Neural cell (in vitro differentiated cells): ENCODE measurements at regions not wholly inside any gene's neighbourhood (a gene's known extent, or its start where the extent isn't known, plus 50 kb on each side); places are given as distances from the start of the nearest gene placed in this dataset.

ENCODE experiments used
- H2AFZ ChIP-seq: fragments of 200-600, 300-800 bp; sonication (generic), shearing (Covaris generic); 2 replicates; pipeline ENCODE4 v1.6.0; 2014; ENCODE audit warnings: low read depth, mild to moderate bottlenecking, antibody characterized with exemption, low read length, moderate library complexity
- H3F3A ChIP-seq: fragments of 200-600 bp; shearing (Covaris generic); 2 replicates; pipeline ENCODE4 v1.6.1; 2016; ENCODE audit warnings: mild to moderate bottlenecking, moderate library complexity, mixed read lengths, antibody characterized with exemption, low read length; ENCODE audit not compliant: insufficient read depth, poor library complexity, severe bottlenecking
- H3K27ac ChIP-seq: fragments of 200-600, 300-800 bp; sonication (generic), shearing (Covaris generic); 2 replicates; pipeline ENCODE4 v1.5.1; 2014; ENCODE audit warnings: mild to moderate bottlenecking, low read length, moderate library complexity
- H3K27me3 ChIP-seq: fragments of 300-800, 200-600 bp; sonication (generic), shearing (Covaris generic); 2 replicates; pipeline ENCODE4 v1.6.0; 2014; ENCODE audit warnings: mild to moderate bottlenecking, low read depth, low read length, moderate library complexity; ENCODE audit not compliant: insufficient read depth
- H3K36me3 ChIP-seq: fragments of 300-800, 200-600 bp; sonication (generic), shearing (Covaris generic); 2 replicates; pipeline ENCODE4 v1.5.1; 2014; ENCODE audit warnings: mild to moderate bottlenecking, antibody characterized with exemption, low read length, moderate library complexity; ENCODE audit not compliant: insufficient read depth
- H3K4me2 ChIP-seq: fragments of 300-800, 200-600 bp; sonication (generic), shearing (Covaris generic); 2 replicates; pipeline ENCODE4 v1.6.0; 2014; ENCODE audit warnings: mild to moderate bottlenecking, low read length
- H3K4me3 ChIP-seq: fragments of 300-800, 200-600 bp; sonication (generic), shearing (Covaris generic); 2 replicates; pipeline ENCODE4 v1.5.1; 2014; ENCODE audit warnings: mild to moderate bottlenecking, low read length, moderate library complexity
- H3K79me2 ChIP-seq: fragments of 200-600 bp; shearing (Covaris generic); replicated peaks from 2 replicates; pipeline ENCODE4 v1.6.0; 2014; ENCODE audit warnings: mild to moderate bottlenecking, low read length, moderate library complexity; ENCODE audit not compliant: insufficient read depth
- H3K9ac ChIP-seq: fragments of 300-800, 200-600 bp; sonication (generic), shearing (Covaris generic); 2 replicates; pipeline ENCODE4 v1.6.1; 2016; ENCODE audit warnings: mild to moderate bottlenecking, low read length, mixed read lengths
- H3K9me2 ChIP-seq: fragments of 200-600 bp; shearing (Covaris generic); 2 replicates; pipeline ENCODE4 v1.6.1; 2016; ENCODE audit warnings: mild to moderate bottlenecking, low read length, mixed read lengths; ENCODE audit not compliant: insufficient read depth
- H3K9me3 ChIP-seq: fragments of 200-600, 300-800 bp; sonication (generic), shearing (Covaris generic); 2 replicates; pipeline ENCODE4 v1.6.1; 2016; ENCODE audit warnings: mild to moderate bottlenecking, mixed run types, low read length, moderate library complexity, mixed read lengths
- H4K20me1 ChIP-seq: fragments of 200-600 bp; shearing (Covaris generic); 2 replicates; pipeline ENCODE4 v1.6.1; 2016; ENCODE audit warnings: mild to moderate bottlenecking, mixed run types; ENCODE audit not compliant: insufficient read depth
- EP300 ChIP-seq: fragments of 450-650 bp; conservative IDR thresholded peaks from 2 replicates; pipeline ENCODE4 v1.6.1; 2014; ENCODE audit warnings: antibody characterized with exemption, mild to moderate bottlenecking, moderate library complexity; ENCODE audit not compliant: poor library complexity, severe bottlenecking
- EZH2 ChIP-seq: fragments of 200-600, 300-800 bp; shearing (Covaris generic), sonication (generic); IDR thresholded peaks from 2 replicates; pipeline ENCODE4 v1.6.1; 2014; ENCODE audit warnings: antibody characterized with exemption, low read length, borderline replicate concordance, mild to moderate bottlenecking; ENCODE audit not compliant: insufficient read depth, poor library complexity, severe bottlenecking
- MXI1 ChIP-seq: fragments of 450-650 bp; conservative IDR thresholded peaks from 2 replicates; pipeline ENCODE4 v1.6.1; 2014; ENCODE audit warnings: antibody characterized with exemption, mild to moderate bottlenecking; ENCODE audit not compliant: poor library complexity, severe bottlenecking
- POLR2AphosphoS5 ChIP-seq: IDR thresholded peaks from 2 replicates; pipeline ENCODE4 v1.6.1; 2012
- RAD21 ChIP-seq: fragments of 450-650 bp; conservative IDR thresholded peaks from 2 replicates; pipeline ENCODE4 v1.6.1; 2014; ENCODE audit warnings: antibody characterized with exemption, mild to moderate bottlenecking, moderate library complexity
- REST ChIP-seq: IDR thresholded peaks from 2 replicates; pipeline ENCODE4 v1.6.1; 2012; ENCODE audit warnings: borderline replicate concordance
- SMC3 ChIP-seq: fragments of 450-650 bp; conservative IDR thresholded peaks from 2 replicates; pipeline ENCODE4 v1.6.1; 2014; ENCODE audit warnings: antibody characterized with exemption, mild to moderate bottlenecking, moderate library complexity; ENCODE audit not compliant: poor library complexity
- TAF1 ChIP-seq: IDR thresholded peaks from 2 replicates; pipeline ENCODE4 v1.6.1; 2012; ENCODE audit warnings: low read depth
- TF ChIP-seq, protein P1 (sequence below): fragments of 450-650 bp; IDR thresholded peaks from 2 replicates; pipeline ENCODE4 v1.5.1; 2014; ENCODE audit warnings: antibody characterized with exemption, mild to moderate bottlenecking, moderate library complexity; ENCODE audit not compliant: poor library complexity, severe bottlenecking

DNA sequence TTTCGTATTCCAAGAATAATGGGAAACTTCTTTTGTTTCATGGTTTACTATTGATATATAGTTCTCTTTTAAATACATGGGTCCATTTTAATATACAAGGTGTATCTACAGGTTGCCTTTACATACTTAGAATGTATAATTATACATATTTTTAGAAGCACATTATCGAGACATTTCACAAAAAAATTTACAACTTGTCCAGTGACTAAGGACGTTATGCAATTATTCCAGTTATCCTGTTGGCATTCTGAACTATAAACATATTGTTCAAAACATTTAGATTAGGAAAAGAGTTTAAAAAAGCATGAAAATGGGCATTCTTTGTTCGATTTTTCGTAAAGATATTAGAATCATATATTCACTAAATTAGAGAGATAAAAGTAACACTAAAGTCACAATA is 344.6 kb upstream of the TMEFF2 start:
- Histone ChIP-seq H3K4me2 (no peak overlapping the region), H4K20me1 (no peaks in the 10 kb centered on the region), H3K79me2 (no peaks in the 10 kb centered on the region), H3K9ac (no peak overlapping the region), H3K27ac (no peak overlapping the region), H3F3A (no peaks in the 10 kb centered on the region), H3K27me3 (no peaks in the 10 kb centered on the region), H3K36me3 (no peaks in the 10 kb centered on the region), H3K4me3 (no peak overlapping the region), H3K9me3 (no peaks in the 10 kb centered on the region), H2AFZ (no peak overlapping the region), H3K9me2 (no peaks in the 10 kb centered on the region)
- TF ChIP-seq EZH2 (no peak), POLR2AphosphoS5 (no peak), REST (no peak)

- H3K4me2 ChIP-seq, result no peak overlapping the region
- no peaks in the 10 kb centered on the region for H3K9me3 ChIP-seq
- H4K20me1 ChIP-seq, result no peaks in the 10 kb centered on the region
- no peak overlapping the region for H3K9ac ChIP-seq
- H3K36me3 ChIP-seq, result no peaks in the 10 kb centered on the region
- no peaks in the 10 kb centered on the region for H3K9me2 ChIP-seq
- H3K27me3 ChIP-seq, result no peaks in the 10 kb centered on the region
- TF ChIP-seq REST (no peak), TAF1 (no peak), EZH2 (no peak), POLR2AphosphoS5 (no peak), SMC3 (no peak), EP300 (no peak), MXI1 (no peak), RAD21 (no peak)
- TF ChIP-seq, protein P1, sequence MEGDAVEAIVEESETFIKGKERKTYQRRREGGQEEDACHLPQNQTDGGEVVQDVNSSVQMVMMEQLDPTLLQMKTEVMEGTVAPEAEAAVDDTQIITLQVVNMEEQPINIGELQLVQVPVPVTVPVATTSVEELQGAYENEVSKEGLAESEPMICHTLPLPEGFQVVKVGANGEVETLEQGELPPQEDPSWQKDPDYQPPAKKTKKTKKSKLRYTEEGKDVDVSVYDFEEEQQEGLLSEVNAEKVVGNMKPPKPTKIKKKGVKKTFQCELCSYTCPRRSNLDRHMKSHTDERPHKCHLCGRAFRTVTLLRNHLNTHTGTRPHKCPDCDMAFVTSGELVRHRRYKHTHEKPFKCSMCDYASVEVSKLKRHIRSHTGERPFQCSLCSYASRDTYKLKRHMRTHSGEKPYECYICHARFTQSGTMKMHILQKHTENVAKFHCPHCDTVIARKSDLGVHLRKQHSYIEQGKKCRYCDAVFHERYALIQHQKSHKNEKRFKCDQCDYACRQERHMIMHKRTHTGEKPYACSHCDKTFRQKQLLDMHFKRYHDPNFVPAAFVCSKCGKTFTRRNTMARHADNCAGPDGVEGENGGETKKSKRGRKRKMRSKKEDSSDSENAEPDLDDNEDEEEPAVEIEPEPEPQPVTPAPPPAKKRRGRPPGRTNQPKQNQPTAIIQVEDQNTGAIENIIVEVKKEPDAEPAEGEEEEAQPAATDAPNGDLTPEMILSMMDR, result no peak
- no peak overlapping the region for H3K27ac ChIP-seq
- H2AFZ ChIP-seq, result no peak overlapping the region
- H3K4me3 ChIP-seq, result no peak overlapping the region
- H3F3A ChIP-seq, result no peaks in the 10 kb centered on the region
- H3K79me2 ChIP-seq, result no peaks in the 10 kb centered on the region
These were observed 342.3 kb upstream of the TMEFF2 start for GRCh38 chr2:192536922-192537624.
